Activated CD4-positive, CD25-positive, alpha-beta regulatory T cell treated with anti-CD3 and anti-CD28 coated beads, Interleukin-2, amount 50 U/mL, for 24 hours (primary cell): ENCODE measurements at regions not wholly inside any gene's neighbourhood (a gene's known extent, or its start where the extent isn't known, plus 50 kb on each side); places are given as distances from the start of the nearest gene placed in this dataset.

Experiments used
- ATAC-seq, 2 donors: fragments of 150-1000 bp; cut with Tn5 transposase; one replicate each; pipeline ENCODE4 v1.10.0; 2021; ENCODE audit warnings: mild to moderate bottlenecking in 1 of 2, moderate library complexity in 1 of 2

GRCh38 chr10:8435186-8436055 lies 380.9 kb downstream of the GATA3 start:
- ATAC-seq: no peak

GRCh38 chr10:8437896-8438295 lies 383.4 kb downstream of the GATA3 start:
- no peak for ATAC-seq

- ATAC-seq: peak in 1 of 2 donors; percentile 13
Observed at GRCh38 chr10:8438603-8439002, 384.1 kb downstream of the GATA3 start.

- no peak for ATAC-seq
Observed at GRCh38 chr10:8439040-8439439, 384.6 kb downstream of the GATA3 start.

- peak in 1 of 2 donors; percentile 41 for ATAC-seq
Observed at GRCh38 chr10:8444630-8445029, 390.1 kb downstream of the GATA3 start.

GRCh38 chr10:8445353-8445752 lies 390.9 kb downstream of the GATA3 start:
- no peak for ATAC-seq

- no peak for ATAC-seq
Observed at GRCh38 chr10:8449909-8450308, 395.4 kb downstream of the GATA3 start.

GRCh38 chr10:8453587-8453986 lies 399.1 kb downstream of the GATA3 start:
- no peak for ATAC-seq

GRCh38 chr10:8454357-8454756 lies 399.9 kb downstream of the GATA3 start:
- ATAC-seq: no peak

GRCh38 chr10:8455181-8455580 lies 400.7 kb downstream of the GATA3 start:
- ATAC-seq: no peak

- no peak for ATAC-seq
Observed at GRCh38 chr10:8456386-8456785, 401.9 kb downstream of the GATA3 start.

- no peak for ATAC-seq
Observed at GRCh38 chr10:8460626-8461025, 406.1 kb downstream of the GATA3 start.

GRCh38 chr10:8462565-8462964 lies 408.1 kb downstream of the GATA3 start:
- no peak for ATAC-seq

GRCh38 chr10:8463853-8464252 lies 409.4 kb downstream of the GATA3 start:
- ATAC-seq: no peak

- no peak for ATAC-seq
Observed at GRCh38 chr10:8468477-8468876, 414.0 kb downstream of the GATA3 start.

- peak in 1 of 2 donors; percentile 43 for ATAC-seq
Observed at GRCh38 chr10:8473205-8473604, 418.7 kb downstream of the GATA3 start.

- no peak for ATAC-seq
Observed at GRCh38 chr10:8477300-8477699, 422.8 kb downstream of the GATA3 start.

- ATAC-seq: no peak
Observed at GRCh38 chr10:8481718-8482504, 427.4 kb downstream of the GATA3 start.

- ATAC-seq: no peak
Observed at GRCh38 chr10:8485032-8485431, 430.5 kb downstream of the GATA3 start.

- no peak for ATAC-seq
Observed at GRCh38 chr10:8487346-8487745, 432.9 kb downstream of the GATA3 start.

- no peak for ATAC-seq
Observed at GRCh38 chr10:8489232-8489631, 434.7 kb downstream of the GATA3 start.

GRCh38 chr10:8489823-8490222 lies 435.3 kb downstream of the GATA3 start:
- no peak for ATAC-seq

- ATAC-seq: no peak
Observed at GRCh38 chr10:8498290-8498689, 443.8 kb downstream of the GATA3 start.

- ATAC-seq: peak; percentile 35 to 56
Observed at GRCh38 chr10:8498881-8499280, 444.4 kb downstream of the GATA3 start.
